Activated effector memory CD4-positive, alpha-beta T cell treated with anti-CD3 and anti-CD28 coated beads, Interleukin-2, amount 50 U/mL, for 16 hours (primary cell): ENCODE measurements at regions not wholly inside any gene's neighbourhood (a gene's known extent, or its start where the extent isn't known, plus 50 kb on each side); places are given as distances from the start of the nearest gene placed in this dataset.

ENCODE experiments used
- DNase-seq: peaks from one replicate; pipeline ENCODE4 v3.0.0-alpha.2; 2020

- no peak for DNase-seq
These were observed 55.8 kb upstream of the CDH6 start for GRCh38 chr5:31137676-31138075.

- no peak for DNase-seq
These were observed 57.9 kb upstream of the CDH6 start for GRCh38 chr5:31135542-31135941.

GRCh38 chr5:31133488-31133887, 60.0 kb upstream of the CDH6 start:
- no peak for DNase-seq

GRCh38 chr5:31131381-31131891, 62.0 kb upstream of the CDH6 start:
- DNase-seq: no peak

- no peak for DNase-seq
These were observed 62.8 kb upstream of the CDH6 start for GRCh38 chr5:31130676-31131075.

GRCh38 chr5:31124651-31125305, 68.7 kb upstream of the CDH6 start:
- DNase-seq: no peak

- no peak for DNase-seq
These were observed 69.5 kb upstream of the CDH6 start for GRCh38 chr5:31124026-31124425.

- no peak for DNase-seq
These were observed 70.2 kb upstream of the CDH6 start for GRCh38 chr5:31122998-31123951.

GRCh38 chr5:31121224-31121623, 72.3 kb upstream of the CDH6 start:
- no peak for DNase-seq

- DNase-seq: no peak
These were observed 72.9 kb upstream of the CDH6 start for GRCh38 chr5:31120642-31120948.

GRCh38 chr5:31119938-31120641, 73.4 kb upstream of the CDH6 start:
- no peak for DNase-seq

- no peak for DNase-seq
These were observed 76.9 kb upstream of the CDH6 start for GRCh38 chr5:31116466-31117031.

- no peak for DNase-seq
These were observed 78.7 kb upstream of the CDH6 start for GRCh38 chr5:31114817-31115216.

GRCh38 chr5:31113666-31114350, 79.7 kb upstream of the CDH6 start:
- no peak for DNase-seq

GRCh38 chr5:31113101-31113500, 80.4 kb upstream of the CDH6 start:
- no peak for DNase-seq

GRCh38 chr5:31107091-31107518, 86.4 kb upstream of the CDH6 start:
- no peak for DNase-seq

GRCh38 chr5:31106691-31107090, 86.8 kb upstream of the CDH6 start:
- DNase-seq: no peak

GRCh38 chr5:31106278-31106677, 87.2 kb upstream of the CDH6 start:
- no peak for DNase-seq

GRCh38 chr5:31104775-31105174, 88.7 kb upstream of the CDH6 start:
- DNase-seq: no peak

GRCh38 chr5:31100781-31101310, 92.6 kb upstream of the CDH6 start:
- DNase-seq: no peak

GRCh38 chr5:31100047-31100575, 93.4 kb upstream of the CDH6 start:
- DNase-seq: no peak

GRCh38 chr5:31098811-31099210, 94.7 kb upstream of the CDH6 start:
- no peak for DNase-seq
